OCI-LY1 (cell line): ENCODE measurements at regions not wholly inside any gene's neighbourhood (a gene's known extent, or its start where the extent isn't known, plus 50 kb on each side); places are given as distances from the start of the nearest gene placed in this dataset.

Experiments
- CTCF ChIP-seq: fragments of 200-600 bp; sonication (generic), shearing (Covaris generic); IDR thresholded peaks from 2 replicates; pipeline ENCODE4 v1.5.1; 2017; ENCODE audit warnings: mild to moderate bottlenecking, antibody characterized with exemption, low read length, moderate library complexity, mixed read lengths
- EZH2 ChIP-seq: fragments of 200-600 bp; sonication (generic), shearing (Covaris generic); IDR thresholded peaks from 2 replicates; pipeline ENCODE4 v1.8.0; 2017; ENCODE audit warnings: borderline replicate concordance, mixed run types, mild to moderate bottlenecking, antibody characterized with exemption, low read length, moderate library complexity, mixed read lengths

- no peak for TF ChIP-seq CTCF
- TF ChIP-seq EZH2 = no peak
These were observed 601.7 kb downstream of the NR4A2 start for GRCh38 chr2:155730804-155731203.
